ENCODE measurements at regions not wholly inside any gene's neighbourhood (a gene's known extent, or its start where the extent isn't known, plus 50 kb on each side); places are given as distances from the start of the nearest gene placed in this dataset.

DNA sequence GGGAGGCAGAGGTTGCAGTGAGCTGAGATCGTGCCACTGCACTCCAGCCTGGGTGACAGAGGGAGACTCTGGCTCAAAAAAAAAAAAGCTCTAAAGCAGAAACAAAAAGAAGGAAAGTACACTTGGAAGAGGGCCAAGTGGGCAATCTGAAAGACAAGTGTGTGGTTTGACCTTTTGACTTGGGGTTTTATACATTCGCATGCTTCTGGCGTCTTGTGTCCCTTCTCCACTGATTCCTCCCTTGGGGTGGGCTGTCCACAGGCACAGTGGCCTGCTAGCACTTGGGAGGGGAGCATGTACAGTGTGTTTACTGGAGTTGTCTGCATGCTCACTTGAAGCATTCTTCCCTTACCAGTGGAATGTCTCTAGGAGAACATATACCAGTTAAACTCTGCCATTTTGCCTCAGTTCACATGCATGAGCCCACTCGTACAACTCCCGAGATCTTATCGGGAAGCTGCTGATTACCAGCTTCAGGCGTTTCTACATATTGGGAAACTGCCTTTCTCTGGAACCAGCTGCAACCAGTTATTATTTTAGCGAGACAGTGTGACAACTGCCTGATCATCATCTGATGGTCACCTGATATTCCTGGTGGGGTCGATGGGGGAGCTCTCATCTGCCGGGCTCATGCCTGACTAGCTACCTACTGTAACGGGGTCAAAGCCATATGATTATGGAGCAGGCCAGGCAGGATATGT lies 113.5 kb upstream of the ZNF678 start:
- Histone ChIP-seq H3K4me3 (ENCODE audit: control insufficient read depth in 2 of 3, extremely low read depth in 1 of 3, insufficient read depth in 2 of 3, low read depth in 1 of 3, low read length in 3 of 3) (no peak overlapping the region), H3K9ac (ENCODE audit: control insufficient read depth, extremely low read depth, insufficient read depth, low read length) (no peak overlapping the region), H3K27me3 (ENCODE audit: control insufficient read depth, extremely low read depth, insufficient read depth, low read length) (peaks cover 7% of the 10 kb centered on the region), H3K9me3 (ENCODE audit: control insufficient read depth, low read depth, low read length) (no peaks in the 10 kb centered on the region), H3K9me1 (ENCODE audit: control insufficient read depth, extremely low read depth, insufficient read depth, low read length) (no peaks in the 10 kb centered on the region), H3K79me2 (ENCODE audit: control insufficient read depth, insufficient read depth, low read length) (no peaks in the 10 kb centered on the region), H4K20me1 (ENCODE audit: control insufficient read depth, extremely low read depth, insufficient read depth, low read length) (no peaks in the 10 kb centered on the region), H3K36me3 (ENCODE audit: control insufficient read depth in 2 of 2, extremely low read depth in 1 of 2, insufficient read depth in 2 of 2, low read length in 2 of 2) (no peaks in the 10 kb centered on the region), H3K27ac (ENCODE audit: control insufficient read depth, insufficient read depth, low read length) (no peak overlapping the region), H3K4me2 (ENCODE audit: control insufficient read depth, extremely low read depth, insufficient read depth, low read depth, low read length) (no peak overlapping the region), H2AFZ (ENCODE audit: control insufficient read depth, low read length) (no peak overlapping the region), H3K4me1 (ENCODE audit: control insufficient read depth, extremely low read depth, insufficient read depth, low read length) (no peaks in the 10 kb centered on the region)
- FAIRE-seq = no peak
- dilution Hi-C loops (cut with MboI; ENCODE audit: extremely low pct_ligation_motif_present, low sequenced_read_pairs) = no loop called here
- TF ChIP-seq, protein P1, sequence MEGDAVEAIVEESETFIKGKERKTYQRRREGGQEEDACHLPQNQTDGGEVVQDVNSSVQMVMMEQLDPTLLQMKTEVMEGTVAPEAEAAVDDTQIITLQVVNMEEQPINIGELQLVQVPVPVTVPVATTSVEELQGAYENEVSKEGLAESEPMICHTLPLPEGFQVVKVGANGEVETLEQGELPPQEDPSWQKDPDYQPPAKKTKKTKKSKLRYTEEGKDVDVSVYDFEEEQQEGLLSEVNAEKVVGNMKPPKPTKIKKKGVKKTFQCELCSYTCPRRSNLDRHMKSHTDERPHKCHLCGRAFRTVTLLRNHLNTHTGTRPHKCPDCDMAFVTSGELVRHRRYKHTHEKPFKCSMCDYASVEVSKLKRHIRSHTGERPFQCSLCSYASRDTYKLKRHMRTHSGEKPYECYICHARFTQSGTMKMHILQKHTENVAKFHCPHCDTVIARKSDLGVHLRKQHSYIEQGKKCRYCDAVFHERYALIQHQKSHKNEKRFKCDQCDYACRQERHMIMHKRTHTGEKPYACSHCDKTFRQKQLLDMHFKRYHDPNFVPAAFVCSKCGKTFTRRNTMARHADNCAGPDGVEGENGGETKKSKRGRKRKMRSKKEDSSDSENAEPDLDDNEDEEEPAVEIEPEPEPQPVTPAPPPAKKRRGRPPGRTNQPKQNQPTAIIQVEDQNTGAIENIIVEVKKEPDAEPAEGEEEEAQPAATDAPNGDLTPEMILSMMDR (optimal IDR thresholded peaks at IDR 0.05 in 1 of 3, IDR thresholded peaks at IDR 0.05 in 1 of 3, conservative IDR thresholded peaks at IDR 0.05 in 1 of 3; ENCODE audit: extremely low read depth in 1 of 3, insufficient read depth in 2 of 3, low read length in 3 of 3) = no peak
- no peak for TF ChIP-seq EZH2 (IDR thresholded peaks at IDR 0.05; ENCODE audit: low read length)
- no peak for DNase-seq (ENCODE audit: low read depth, low spot score)

DNA sequence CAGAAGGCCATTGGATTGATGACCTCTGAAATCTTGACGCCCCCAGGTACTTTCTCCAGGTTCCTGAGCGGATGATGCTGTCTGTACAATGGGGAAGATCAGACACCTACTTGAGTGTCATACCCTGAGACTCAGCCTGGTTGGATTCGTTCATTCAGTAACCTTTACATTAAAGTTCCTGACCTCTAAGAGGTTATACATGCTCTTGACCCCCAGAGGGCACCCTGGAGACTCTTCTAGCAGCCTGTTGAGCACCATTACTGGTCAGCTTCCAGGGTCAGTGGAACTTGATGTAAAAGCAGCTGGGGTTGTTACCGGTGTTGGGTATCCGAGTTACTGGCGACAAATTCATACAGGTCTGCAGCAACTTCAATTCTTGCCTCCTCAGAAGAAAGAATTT lies 114.3 kb upstream of the ZNF678 start:
- no peaks in the 10 kb centered on the region for H3K9me1 ChIP-seq (ENCODE audit: control insufficient read depth, extremely low read depth, insufficient read depth, low read length)
- H3K9ac ChIP-seq (ENCODE audit: control insufficient read depth, extremely low read depth, insufficient read depth, low read length) = no peak overlapping the region
- no peaks in the 10 kb centered on the region for H4K20me1 ChIP-seq (ENCODE audit: control insufficient read depth, extremely low read depth, insufficient read depth, low read length)
- H3K4me1 ChIP-seq (ENCODE audit: control insufficient read depth, extremely low read depth, insufficient read depth, low read length) = no peaks in the 10 kb centered on the region
- no peak overlapping the region for H3K4me2 ChIP-seq (ENCODE audit: control insufficient read depth, extremely low read depth, insufficient read depth, low read depth, low read length)
- H3K4me3 ChIP-seq (ENCODE audit: control insufficient read depth in 2 of 3, extremely low read depth in 1 of 3, insufficient read depth in 2 of 3, low read depth in 1 of 3, low read length in 3 of 3) = no peak overlapping the region
- FAIRE-seq (no peak), DNase-seq (ENCODE audit: low read depth, low spot score) (no peak)
- no peaks in the 10 kb centered on the region for H3K79me2 ChIP-seq (ENCODE audit: control insufficient read depth, insufficient read depth, low read length)
- dilution Hi-C loops (cut with MboI; ENCODE audit: extremely low pct_ligation_motif_present, low sequenced_read_pairs) = no loop called here
- TF ChIP-seq, protein P1 (optimal IDR thresholded peaks at IDR 0.05 in 1 of 3, IDR thresholded peaks at IDR 0.05 in 1 of 3, conservative IDR thresholded peaks at IDR 0.05 in 1 of 3; ENCODE audit: extremely low read depth in 1 of 3, insufficient read depth in 2 of 3, low read length in 3 of 3) = peak; percentile 29 to 43 (median 37)
- TF ChIP-seq EZH2 (IDR thresholded peaks at IDR 0.05; ENCODE audit: low read length) = no peak
- H2AFZ ChIP-seq (ENCODE audit: control insufficient read depth, low read length) = no peak overlapping the region
- peaks cover 5% of the 10 kb centered on the region for H3K27me3 ChIP-seq (ENCODE audit: control insufficient read depth, extremely low read depth, insufficient read depth, low read length)
- H3K27ac ChIP-seq (ENCODE audit: control insufficient read depth, insufficient read depth, low read length) = no peak overlapping the region
- H3K36me3 ChIP-seq (ENCODE audit: control insufficient read depth in 2 of 2, extremely low read depth in 1 of 2, insufficient read depth in 2 of 2, low read length in 2 of 2) = no peaks in the 10 kb centered on the region
- no peaks in the 10 kb centered on the region for H3K9me3 ChIP-seq (ENCODE audit: control insufficient read depth, low read depth, low read length)

Measured in keratinocyte (primary cell).